ENCODE measurements at regions not wholly inside any gene's neighbourhood (a gene's known extent, or its start where the extent isn't known, plus 50 kb on each side); places are given as distances from the start of the nearest gene placed in this dataset.

- no peak for DNase-seq (ENCODE audit: low spot score)
These were observed 52.5 kb upstream of the RXFP2 start for GRCh38 chr13:31686670-31687425.

Data from putamen (tissue), 1 donor.